Smooth muscle cell (in vitro differentiated cells): ENCODE measurements at regions not wholly inside any gene's neighbourhood (a gene's known extent, or its start where the extent isn't known, plus 50 kb on each side); places are given as distances from the start of the nearest gene placed in this dataset.

Experiments
- DNase-seq: peaks from one replicate; lab custom pipeline; 2025; ENCODE audit not compliant: unreplicated experiment; lab: John Stamatoyannopoulos, UW
- H2AFZ ChIP-seq: fragments of 200-600 bp; sonication (generic); 2 replicates; pipeline ENCODE4 v1.6.0; 2016; ENCODE audit warnings: antibody characterized with exemption, low read depth, mild to moderate bottlenecking
- H3F3A ChIP-seq: fragments of 200-600 bp; sonication (generic); 2 replicates; pipeline ENCODE4 v1.6.0; 2017; ENCODE audit warnings: antibody characterized with exemption, low read depth
- H3K27ac ChIP-seq: fragments of 200-600 bp; sonication (generic); 2 replicates; pipeline ENCODE4 v1.5.1; 2016; ENCODE audit warnings: low read depth, mild to moderate bottlenecking
- H3K27me3 ChIP-seq: fragments of 200-600 bp; sonication (generic); 2 replicates; pipeline ENCODE4 v1.6.1; 2016; ENCODE audit warnings: low read depth, mild to moderate bottlenecking
- H3K36me3 ChIP-seq: fragments of 200-600 bp; sonication (generic); 2 replicates; pipeline ENCODE4 v1.5.1; 2016; ENCODE audit warnings: low read depth
- H3K4me1 ChIP-seq: fragments of 200-600 bp; sonication (generic); 2 replicates; pipeline ENCODE4 v1.5.1; 2016; ENCODE audit warnings: low read depth
- H3K4me2 ChIP-seq: fragments of 200-600 bp; sonication (generic); 2 replicates; pipeline ENCODE4 v1.6.0; 2016; ENCODE audit warnings: mild to moderate bottlenecking
- H3K4me3 ChIP-seq: fragments of 200-600 bp; sonication (generic); 2 replicates; pipeline ENCODE4 v1.5.1; 2016; ENCODE audit warnings: mild to moderate bottlenecking
- H3K79me2 ChIP-seq: fragments of 200-600 bp; sonication (generic); 2 replicates; pipeline ENCODE4 v1.6.0; 2016; ENCODE audit warnings: low read depth, mild to moderate bottlenecking
- H3K9ac ChIP-seq: fragments of 200-600 bp; sonication (generic); 2 replicates; pipeline ENCODE4 v1.6.0; 2016; ENCODE audit warnings: low read depth
- H3K9me3 ChIP-seq: fragments of 200-600 bp; sonication (generic); replicated peaks from 2 replicates; pipeline ENCODE4 v1.5.1; 2016; ENCODE audit warnings: low read depth
- H4K20me1 ChIP-seq: fragments of 200-600 bp; sonication (generic); 2 replicates; pipeline ENCODE4 v1.6.0; 2016; ENCODE audit warnings: low read depth
- WGBS: methylation state at CpG from one replicate; pipeline ENCODE4 v1.1.7; 2016; ENCODE audit warnings: low lambda C conversion rate; 5-methylcytosine and 5-hydroxymethylcytosine counted together
- TF ChIP-seq, protein P1 (sequence below): fragments of 200-600 bp; sonication (generic); IDR thresholded peaks from 2 replicates; pipeline ENCODE4 v1.5.1; 2017; ENCODE audit warnings: borderline replicate concordance, mild to moderate bottlenecking, antibody characterized with exemption; ENCODE audit not compliant: insufficient read depth, poor library complexity, severe bottlenecking

DNA sequence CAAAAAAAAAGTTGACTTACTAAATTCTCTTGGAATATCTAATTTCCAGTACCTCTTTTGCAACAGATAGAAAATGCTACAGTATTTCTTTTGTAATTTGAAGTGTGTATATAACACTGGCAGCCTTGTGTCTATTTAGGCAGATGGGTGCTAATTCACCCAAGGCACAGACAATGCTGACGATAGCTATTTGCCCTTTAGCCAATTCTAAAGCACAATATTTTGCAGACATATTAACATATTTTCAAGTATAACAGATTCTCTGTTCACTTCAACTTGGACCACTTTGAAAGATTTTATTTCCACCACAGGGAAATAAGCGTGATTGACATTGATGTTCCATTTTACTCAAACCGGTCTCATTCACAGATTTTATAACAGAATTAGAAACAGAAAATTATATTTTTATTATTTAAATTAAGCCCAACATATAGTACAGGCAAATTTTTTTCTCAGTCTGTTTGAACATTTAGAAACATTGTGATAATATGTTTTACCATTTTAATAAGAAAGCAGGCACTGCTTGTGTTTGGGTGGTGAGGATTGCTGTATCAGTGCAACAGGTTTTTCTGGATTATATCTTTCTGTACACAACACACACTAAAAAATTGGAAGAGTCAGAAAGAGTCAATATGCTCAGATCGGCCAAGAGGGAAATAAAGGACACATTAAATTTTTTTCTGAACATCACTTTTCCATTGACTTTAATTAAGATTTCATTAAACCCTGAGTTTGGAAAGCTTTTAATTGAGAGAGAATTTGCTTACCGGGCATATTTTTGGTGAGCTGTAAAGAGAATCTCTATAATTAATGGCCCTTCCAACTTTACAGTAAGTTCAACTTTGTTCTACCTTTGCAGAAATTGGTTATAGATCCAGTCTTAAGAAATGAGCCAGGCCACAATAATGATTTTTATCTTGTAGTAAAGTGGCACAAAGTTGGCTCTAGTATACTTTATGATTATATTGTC is 327.3 kb upstream of the NR2F2 start:
- 92% methylated on average over 5 of the region's 5 CpGs for WGBS
- no peaks in the 10 kb centered on the region for H3K9me3 ChIP-seq
- no peaks in the 10 kb centered on the region for H3F3A ChIP-seq
- H3K9ac ChIP-seq = no peak overlapping the region
- TF ChIP-seq, protein P1, sequence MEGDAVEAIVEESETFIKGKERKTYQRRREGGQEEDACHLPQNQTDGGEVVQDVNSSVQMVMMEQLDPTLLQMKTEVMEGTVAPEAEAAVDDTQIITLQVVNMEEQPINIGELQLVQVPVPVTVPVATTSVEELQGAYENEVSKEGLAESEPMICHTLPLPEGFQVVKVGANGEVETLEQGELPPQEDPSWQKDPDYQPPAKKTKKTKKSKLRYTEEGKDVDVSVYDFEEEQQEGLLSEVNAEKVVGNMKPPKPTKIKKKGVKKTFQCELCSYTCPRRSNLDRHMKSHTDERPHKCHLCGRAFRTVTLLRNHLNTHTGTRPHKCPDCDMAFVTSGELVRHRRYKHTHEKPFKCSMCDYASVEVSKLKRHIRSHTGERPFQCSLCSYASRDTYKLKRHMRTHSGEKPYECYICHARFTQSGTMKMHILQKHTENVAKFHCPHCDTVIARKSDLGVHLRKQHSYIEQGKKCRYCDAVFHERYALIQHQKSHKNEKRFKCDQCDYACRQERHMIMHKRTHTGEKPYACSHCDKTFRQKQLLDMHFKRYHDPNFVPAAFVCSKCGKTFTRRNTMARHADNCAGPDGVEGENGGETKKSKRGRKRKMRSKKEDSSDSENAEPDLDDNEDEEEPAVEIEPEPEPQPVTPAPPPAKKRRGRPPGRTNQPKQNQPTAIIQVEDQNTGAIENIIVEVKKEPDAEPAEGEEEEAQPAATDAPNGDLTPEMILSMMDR = no peak
- H2AFZ ChIP-seq = no peak overlapping the region
- H3K27me3 ChIP-seq = peaks cover 37% of the 10 kb centered on the region
- no peak for DNase-seq
- H3K4me2 ChIP-seq = no peak overlapping the region
- no peak overlapping the region for H3K4me3 ChIP-seq
- no peaks in the 10 kb centered on the region for H3K36me3 ChIP-seq
- no peak overlapping the region for H3K27ac ChIP-seq
- H3K79me2 ChIP-seq = no peaks in the 10 kb centered on the region
- H4K20me1 ChIP-seq = no peaks in the 10 kb centered on the region
- H3K4me1 ChIP-seq = no peaks in the 10 kb centered on the region

DNA sequence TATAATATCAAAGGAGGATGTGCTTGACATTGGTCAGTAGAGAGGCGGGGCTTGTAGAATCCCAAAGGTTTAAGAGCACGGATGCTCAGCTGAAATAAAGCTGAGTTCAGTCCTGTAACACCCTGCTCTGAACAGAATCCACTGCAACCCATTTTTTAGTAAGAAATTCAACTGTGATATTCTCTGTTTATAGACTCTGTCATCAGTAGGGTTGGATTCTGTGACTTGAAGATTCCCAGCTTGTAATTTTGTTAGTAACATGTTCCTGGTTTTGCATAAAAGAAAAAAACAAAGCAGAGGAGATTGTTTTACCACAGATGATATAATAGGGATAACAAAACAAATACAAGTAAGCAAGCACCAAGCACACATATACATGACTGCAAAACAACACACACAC is 324.6 kb upstream of the NR2F2 start:
- no peak overlapping the region for H2AFZ ChIP-seq
- H3K27ac ChIP-seq = no peak overlapping the region
- H3K79me2 ChIP-seq = no peaks in the 10 kb centered on the region
- 78% methylated on average over 2 of the region's 2 CpGs for WGBS
- TF ChIP-seq, protein P1 = no peak
- peaks cover 53% of the 10 kb centered on the region for H3K27me3 ChIP-seq
- no peak overlapping the region for H3K4me2 ChIP-seq
- no peaks in the 10 kb centered on the region for H3K36me3 ChIP-seq
- H3K4me3 ChIP-seq = no peak overlapping the region
- H3K9me3 ChIP-seq = no peaks in the 10 kb centered on the region
- no peak overlapping the region for H3K9ac ChIP-seq
- DNase-seq = no peak
- H3K4me1 ChIP-seq = no peaks in the 10 kb centered on the region
- H3F3A ChIP-seq = no peaks in the 10 kb centered on the region
- H4K20me1 ChIP-seq = no peaks in the 10 kb centered on the region

DNA sequence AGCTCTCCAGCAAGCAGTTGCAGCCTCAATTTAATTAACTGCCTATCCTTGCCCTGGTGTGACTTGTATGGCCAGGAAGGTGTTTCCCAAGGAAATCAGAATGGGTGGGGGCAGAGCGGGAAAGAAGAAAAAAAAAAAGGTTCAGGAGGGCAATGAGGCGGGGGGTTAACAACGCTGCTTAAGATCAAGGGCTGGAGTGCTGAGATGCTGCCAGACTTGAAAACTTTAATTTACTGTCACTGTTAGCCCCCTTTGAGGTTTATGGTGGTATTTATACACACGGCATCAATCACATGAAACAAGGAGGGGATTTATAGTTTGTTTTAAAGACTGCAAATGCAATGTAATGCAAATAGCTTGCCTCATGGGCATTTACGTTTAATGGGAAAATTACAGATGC is 319.4 kb upstream of the NR2F2 start:
- Histone ChIP-seq H4K20me1 (no peaks in the 10 kb centered on the region), H3K27me3 (peaks cover 32% of the 10 kb centered on the region), H3F3A (no peaks in the 10 kb centered on the region), H3K4me1 (no peaks in the 10 kb centered on the region), H3K9ac (no peak overlapping the region), H3K27ac (no peak overlapping the region), H3K4me2 (no peak overlapping the region), H3K36me3 (no peaks in the 10 kb centered on the region), H3K79me2 (no peaks in the 10 kb centered on the region), H3K4me3 (no peak overlapping the region), H3K9me3 (no peaks in the 10 kb centered on the region), H2AFZ (no peak overlapping the region)
- WGBS = 88% methylated on average over 5 of the region's 5 CpGs
- no peak for DNase-seq
- TF ChIP-seq, protein P1 = no peak

DNA sequence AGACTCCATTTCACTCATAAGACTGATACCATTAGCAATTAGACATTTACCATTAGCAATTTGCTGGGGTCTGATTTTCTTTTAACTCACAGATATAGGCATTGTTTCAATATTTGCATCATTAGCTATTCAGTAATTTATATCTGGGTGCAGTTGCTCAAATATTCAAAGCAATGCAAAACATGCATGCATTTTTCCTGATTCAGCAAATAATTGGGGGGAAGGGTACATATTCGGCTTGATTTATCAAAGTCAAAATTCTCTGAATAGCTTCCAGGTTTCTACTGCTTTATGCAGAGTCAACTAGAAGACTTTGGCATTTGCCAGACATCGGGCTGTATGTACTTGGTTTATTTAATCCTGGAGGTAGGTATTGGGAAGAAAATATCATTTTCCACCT is 315.6 kb upstream of the NR2F2 start:
- Histone ChIP-seq H3K4me3 (no peak overlapping the region), H3K79me2 (no peaks in the 10 kb centered on the region), H3K4me2 (no peak overlapping the region), H3K9ac (no peak overlapping the region), H3K27me3 (no peaks in the 10 kb centered on the region), H3F3A (no peaks in the 10 kb centered on the region), H3K36me3 (no peaks in the 10 kb centered on the region), H2AFZ (no peak overlapping the region), H4K20me1 (no peaks in the 10 kb centered on the region), H3K9me3 (no peaks in the 10 kb centered on the region), H3K4me1 (no peaks in the 10 kb centered on the region), H3K27ac (no peak overlapping the region)
- WGBS = 93% methylated on average over 2 of the region's 2 CpGs
- no peak for DNase-seq
- TF ChIP-seq, protein P1 = no peak
